ENCODE measurements at regions not wholly inside any gene's neighbourhood (a gene's known extent, or its start where the extent isn't known, plus 50 kb on each side); places are given as distances from the start of the nearest gene placed in this dataset.
A peak's percentile ranks its signal among the peaks of the same experiment; 100 is the strongest.

DNA sequence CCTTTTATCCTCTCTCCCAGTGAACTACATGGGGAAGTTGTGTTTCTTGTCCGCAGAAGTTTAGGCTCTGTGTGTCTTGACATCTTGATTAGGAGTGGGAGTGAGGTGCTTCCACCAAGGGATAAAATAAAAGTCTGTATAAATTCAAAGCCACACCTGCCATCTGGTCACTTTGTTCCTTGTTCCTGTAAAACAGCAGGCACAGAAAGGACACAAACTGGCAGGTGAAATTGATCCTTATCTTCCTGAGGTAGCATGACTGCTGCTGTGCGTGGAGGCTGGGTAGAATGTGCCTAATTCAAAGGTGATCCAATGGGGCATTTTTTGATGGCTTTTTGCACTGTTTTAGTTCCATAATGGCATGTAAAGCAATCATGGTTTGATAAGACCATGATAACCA, 104.3 kb upstream of the KITLG start:
- WGBS (ENCODE audit: extremely low coverage, insufficient coverage, insufficient read length): no CpG with 5 or more reads among the region's 2 CpGs

GRCh38 chr12:88684170-88684569, 103.9 kb upstream of the KITLG start:
- Histone ChIP-seq H3K36me3 (ENCODE audit: control insufficient read depth in 1 of 2, insufficient read depth in 2 of 2, low read length in 2 of 2) (no peaks in the 10 kb centered on the region), H3K79me2 (ENCODE audit: control insufficient read depth, insufficient read depth, low read length, poor library complexity) (no peaks in the 10 kb centered on the region), H2AFZ (ENCODE audit: insufficient read depth, low read length, poor library complexity) (no peak overlapping the region), H3K9me3 (ENCODE audit: insufficient read depth, low read depth, low read length) (no peaks in the 10 kb centered on the region), H2AK5ac (ENCODE audit: low read length) (no peak overlapping the region), H3K4me1 (ENCODE audit: control insufficient read depth in 1 of 2, insufficient read depth in 2 of 2, low read length in 2 of 2) (no peaks in the 10 kb centered on the region), H2BK5ac (ENCODE audit: low read depth, low read length, poor library complexity) (no peak overlapping the region), H3K4me2 (ENCODE audit: low read length) (no peak overlapping the region), H4K91ac (ENCODE audit: low read depth, low read length) (no peak overlapping the region), H4K12ac (ENCODE audit: low read depth, low read length) (no peak overlapping the region), H3K4ac (ENCODE audit: low read depth, low read length) (no peak overlapping the region), H2BK120ac (ENCODE audit: insufficient read depth, low read length, poor library complexity) (no peak overlapping the region), H4K8ac (ENCODE audit: low read depth, low read length) (no peak overlapping the region), H3K27me3 (ENCODE audit: insufficient read depth, low read length) (no peaks in the 10 kb centered on the region), H3K79me1 (ENCODE audit: low read length) (no peaks in the 10 kb centered on the region), H3K9ac (ENCODE audit: low read length) (no peak overlapping the region), H3K27ac (ENCODE audit: low read depth, low read length) (no peak overlapping the region), H3K18ac (ENCODE audit: low read length) (no peak overlapping the region), H3K14ac (ENCODE audit: low read length) (no peak overlapping the region), H3K4me3 (ENCODE audit: low read depth, low read length) (no peak overlapping the region), H2BK12ac (ENCODE audit: low read length) (no peak overlapping the region), H3K23ac (ENCODE audit: low read length) (no peak overlapping the region)
- DNase-seq: no peak
- no CpG with 5 or more reads among the region's 2 CpGs for WGBS (ENCODE audit: extremely low coverage, insufficient coverage, insufficient read length)

More for the DNA sequence above, 104.3 kb upstream of the KITLG start:
- H3K27me3 ChIP-seq (ENCODE audit: insufficient read depth, low read length): no peaks in the 10 kb centered on the region
- no peak overlapping the region for H3K14ac ChIP-seq (ENCODE audit: low read length)
- H4K12ac ChIP-seq (ENCODE audit: low read depth, low read length): no peak overlapping the region
- H3K79me1 ChIP-seq (ENCODE audit: low read length): no peaks in the 10 kb centered on the region
- H3K23ac ChIP-seq (ENCODE audit: low read length): no peak overlapping the region
- no peak overlapping the region for H3K9ac ChIP-seq (ENCODE audit: low read length)
- H3K27ac ChIP-seq (ENCODE audit: low read depth, low read length): no peak overlapping the region
- no peak overlapping the region for H2BK12ac ChIP-seq (ENCODE audit: low read length)
- H3K4me1 ChIP-seq (ENCODE audit: control insufficient read depth in 1 of 2, insufficient read depth in 2 of 2, low read length in 2 of 2): no peaks in the 10 kb centered on the region
- no peak overlapping the region for H3K18ac ChIP-seq (ENCODE audit: low read length)
- H2AFZ ChIP-seq (ENCODE audit: insufficient read depth, low read length, poor library complexity): no peak overlapping the region
- DNase-seq: no peak
- no peaks in the 10 kb centered on the region for H3K9me3 ChIP-seq (ENCODE audit: insufficient read depth, low read depth, low read length)
- H3K79me2 ChIP-seq (ENCODE audit: control insufficient read depth, insufficient read depth, low read length, poor library complexity): no peaks in the 10 kb centered on the region
- H2BK120ac ChIP-seq (ENCODE audit: insufficient read depth, low read length, poor library complexity): no peak overlapping the region
- no peak overlapping the region for H4K8ac ChIP-seq (ENCODE audit: low read depth, low read length)
- no peak overlapping the region for H3K4me3 ChIP-seq (ENCODE audit: low read depth, low read length)
- no peak overlapping the region for H3K4me2 ChIP-seq (ENCODE audit: low read length)
- H4K91ac ChIP-seq (ENCODE audit: low read depth, low read length): no peak overlapping the region
- no peak overlapping the region for H2BK5ac ChIP-seq (ENCODE audit: low read depth, low read length, poor library complexity)
- H3K4ac ChIP-seq (ENCODE audit: low read depth, low read length): no peak overlapping the region
- no peaks in the 10 kb centered on the region for H3K36me3 ChIP-seq (ENCODE audit: control insufficient read depth in 1 of 2, insufficient read depth in 2 of 2, low read length in 2 of 2)
- no peak overlapping the region for H2AK5ac ChIP-seq (ENCODE audit: low read length)

DNA sequence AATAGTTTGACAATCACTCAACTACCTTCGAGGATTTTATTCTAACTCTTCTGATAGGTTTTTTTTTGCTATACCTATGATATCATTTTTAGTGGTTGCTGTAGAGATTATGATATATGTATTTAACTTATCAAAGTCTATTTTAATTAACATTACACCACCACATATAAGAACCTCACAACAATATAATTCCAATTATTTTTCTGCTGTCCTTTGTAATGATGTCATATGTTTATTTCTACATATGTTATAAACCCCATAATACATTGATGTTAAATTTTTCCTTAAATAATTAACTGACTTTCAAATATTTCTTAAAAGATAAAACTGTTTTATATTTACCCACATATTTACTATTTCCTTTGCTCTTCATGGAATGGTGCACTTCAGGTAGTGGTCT, 103.4 kb upstream of the KITLG start:
- Histone ChIP-seq H2BK120ac (ENCODE audit: insufficient read depth, low read length, poor library complexity) (no peak overlapping the region), H3K27me3 (ENCODE audit: insufficient read depth, low read length) (no peaks in the 10 kb centered on the region), H3K4me1 (ENCODE audit: control insufficient read depth in 1 of 2, insufficient read depth in 2 of 2, low read length in 2 of 2) (no peaks in the 10 kb centered on the region), H3K18ac (ENCODE audit: low read length) (no peak overlapping the region), H3K9me3 (ENCODE audit: insufficient read depth, low read depth, low read length) (no peaks in the 10 kb centered on the region), H2BK12ac (ENCODE audit: low read length) (no peak overlapping the region), H4K8ac (ENCODE audit: low read depth, low read length) (no peak overlapping the region), H4K12ac (ENCODE audit: low read depth, low read length) (no peak overlapping the region), H3K79me1 (ENCODE audit: low read length) (no peaks in the 10 kb centered on the region), H4K91ac (ENCODE audit: low read depth, low read length) (no peak overlapping the region), H3K4me3 (ENCODE audit: low read depth, low read length) (no peak overlapping the region), H2BK5ac (ENCODE audit: low read depth, low read length, poor library complexity) (no peak overlapping the region), H3K9ac (ENCODE audit: low read length) (no peak overlapping the region), H3K27ac (ENCODE audit: low read depth, low read length) (no peak overlapping the region), H2AK5ac (ENCODE audit: low read length) (no peak overlapping the region), H2AFZ (ENCODE audit: insufficient read depth, low read length, poor library complexity) (no peak overlapping the region), H3K23ac (ENCODE audit: low read length) (no peak overlapping the region), H3K14ac (ENCODE audit: low read length) (no peak overlapping the region), H3K4ac (ENCODE audit: low read depth, low read length) (no peak overlapping the region), H3K36me3 (ENCODE audit: control insufficient read depth in 1 of 2, insufficient read depth in 2 of 2, low read length in 2 of 2) (no peaks in the 10 kb centered on the region), H3K4me2 (ENCODE audit: low read length) (no peak overlapping the region), H3K79me2 (ENCODE audit: control insufficient read depth, insufficient read depth, low read length, poor library complexity) (no peaks in the 10 kb centered on the region)
- no peak for DNase-seq
- WGBS (ENCODE audit: extremely low coverage, insufficient coverage, insufficient read length): no CpG with 5 or more reads among the region's 1 CpG

- Histone ChIP-seq H2BK12ac (ENCODE audit: low read length) (no peak overlapping the region), H3K79me1 (ENCODE audit: low read length) (no peaks in the 10 kb centered on the region), H4K91ac (ENCODE audit: low read depth, low read length) (no peak overlapping the region), H2BK5ac (ENCODE audit: low read depth, low read length, poor library complexity) (no peak overlapping the region), H3K18ac (ENCODE audit: low read length) (no peak overlapping the region), H3K14ac (ENCODE audit: low read length) (no peak overlapping the region), H3K36me3 (ENCODE audit: control insufficient read depth in 1 of 2, insufficient read depth in 2 of 2, low read length in 2 of 2) (no peaks in the 10 kb centered on the region), H3K9me3 (ENCODE audit: insufficient read depth, low read depth, low read length) (no peaks in the 10 kb centered on the region), H2AFZ (ENCODE audit: insufficient read depth, low read length, poor library complexity) (no peak overlapping the region), H3K4me3 (ENCODE audit: low read depth, low read length) (no peak overlapping the region), H4K12ac (ENCODE audit: low read depth, low read length) (no peak overlapping the region), H3K9ac (ENCODE audit: low read length) (no peak overlapping the region), H2BK120ac (ENCODE audit: insufficient read depth, low read length, poor library complexity) (no peak overlapping the region), H4K8ac (ENCODE audit: low read depth, low read length) (no peak overlapping the region), H3K4ac (ENCODE audit: low read depth, low read length) (no peak overlapping the region), H3K4me2 (ENCODE audit: low read length) (no peak overlapping the region), H3K27ac (ENCODE audit: low read depth, low read length) (no peak overlapping the region), H3K23ac (ENCODE audit: low read length) (no peak overlapping the region), H2AK5ac (ENCODE audit: low read length) (no peak overlapping the region), H3K79me2 (ENCODE audit: control insufficient read depth, insufficient read depth, low read length, poor library complexity) (no peaks in the 10 kb centered on the region), H3K27me3 (ENCODE audit: insufficient read depth, low read length) (no peaks in the 10 kb centered on the region), H3K4me1 (ENCODE audit: control insufficient read depth in 1 of 2, insufficient read depth in 2 of 2, low read length in 2 of 2) (no peaks in the 10 kb centered on the region)
- no CpG with 5 or more reads among the region's 1 CpG for WGBS (ENCODE audit: extremely low coverage, insufficient coverage, insufficient read length)
- peak in 1 of 2 donors; percentile 4 for DNase-seq
These were observed 101.0 kb upstream of the KITLG start for GRCh38 chr12:88681271-88681670.

Data from trophoblast cell (in vitro differentiated cells and primary cell).